GM19372 (cell line): ENCODE measurements at regions not wholly inside any gene's neighbourhood (a gene's known extent, or its start where the extent isn't known, plus 50 kb on each side); places are given as distances from the start of the nearest gene placed in this dataset.
"Not testable (repeated sequence)": the region's sequence is repeated elsewhere in the genome, so short reads cannot be mapped to it uniquely, and the experiment has no call there.

Experiments used
- ATAC-seq: cut with Tn5 transposase; IDR thresholded peaks from one replicate; pipeline ENCODE4 v1.9.1; 2021; ENCODE audit warnings: mild to moderate bottlenecking, low read depth, moderate library complexity; ENCODE audit not compliant: unreplicated experiment

- ATAC-seq, result no peak
These were observed 378.8 kb downstream of the MED13L start for GRCh38 chr12:115898670-115899069.

- no peak for ATAC-seq
These were observed 379.8 kb downstream of the MED13L start for GRCh38 chr12:115897729-115898128.

GRCh38 chr12:115895247-115895646 lies 382.2 kb downstream of the MED13L start:
- ATAC-seq, result no peak

- no peak for ATAC-seq
These were observed 385.8 kb downstream of the MED13L start for GRCh38 chr12:115891556-115892164.

GRCh38 chr12:115886666-115887065 lies 390.8 kb downstream of the MED13L start:
- ATAC-seq, result no peak

- ATAC-seq, result no peak
These were observed 392.3 kb downstream of the MED13L start for GRCh38 chr12:115885040-115885690.

GRCh38 chr12:115882936-115883335 lies 394.6 kb downstream of the MED13L start:
- ATAC-seq, result no peak

GRCh38 chr12:115880238-115880637 lies 397.3 kb downstream of the MED13L start:
- ATAC-seq, result no peak

GRCh38 chr12:115879354-115879753 lies 398.1 kb downstream of the MED13L start:
- ATAC-seq, result no peak

- no peak for ATAC-seq
These were observed 403.9 kb downstream of the MED13L start for GRCh38 chr12:115873451-115874082.

GRCh38 chr12:115872919-115873357 lies 404.6 kb downstream of the MED13L start:
- ATAC-seq, result no peak

- ATAC-seq, result no peak
These were observed 405.3 kb downstream of the MED13L start for GRCh38 chr12:115872212-115872611.

GRCh38 chr12:115871714-115872113 lies 405.8 kb downstream of the MED13L start:
- peak; percentile 76 for ATAC-seq

- no peak for ATAC-seq
These were observed 407.0 kb downstream of the MED13L start for GRCh38 chr12:115870510-115870909.

- no peak for ATAC-seq
These were observed 407.5 kb downstream of the MED13L start for GRCh38 chr12:115870021-115870420.

- no peak for ATAC-seq
These were observed 407.9 kb downstream of the MED13L start for GRCh38 chr12:115869604-115870003.

- ATAC-seq, result no peak
These were observed 408.9 kb downstream of the MED13L start for GRCh38 chr12:115868624-115869023.

GRCh38 chr12:115867854-115868253 lies 409.6 kb downstream of the MED13L start:
- no peak for ATAC-seq

- no peak for ATAC-seq
These were observed 410.5 kb downstream of the MED13L start for GRCh38 chr12:115866909-115867525.

- not testable (repeated sequence) for ATAC-seq
These were observed 411.2 kb downstream of the MED13L start for GRCh38 chr12:115866281-115866680.

- ATAC-seq, result no peak
These were observed 413.1 kb downstream of the MED13L start for GRCh38 chr12:115864396-115864795.
